ENCODE measurements at regions not wholly inside any gene's neighbourhood (a gene's known extent, or its start where the extent isn't known, plus 50 kb on each side); places are given as distances from the start of the nearest gene placed in this dataset.
"Not testable (repeated sequence)": the region's sequence is repeated elsewhere in the genome, so short reads cannot be mapped to it uniquely, and the experiment has no call there.

DNA sequence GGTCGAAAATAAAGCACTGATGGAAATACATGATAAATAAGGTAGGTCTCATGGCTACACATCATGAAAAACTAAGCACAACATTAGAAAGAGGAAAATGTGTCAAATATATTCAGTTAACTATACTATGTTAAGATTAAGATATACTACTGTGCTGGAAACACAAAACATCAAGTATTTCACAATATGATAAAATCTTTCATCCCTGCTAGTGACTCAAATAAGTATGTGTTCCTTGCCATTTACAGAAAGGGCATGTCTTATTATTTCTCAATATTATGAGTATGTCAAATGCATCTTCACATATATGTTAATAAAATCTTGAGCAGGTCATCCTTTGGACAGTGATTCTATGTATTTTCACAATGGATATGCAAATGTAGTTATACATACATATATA, 1260.1 kb upstream of the ADGRL2 start:
- Histone ChIP-seq H2AFZ (ENCODE audit: insufficient read depth, low read depth, low read length, poor library complexity, severe bottlenecking) (no peak overlapping the region), H3K36me3 (replicated peaks in 1 of 2; ENCODE audit: control insufficient read depth in 1 of 2, insufficient read depth in 2 of 2, low read length in 2 of 2) (no peaks in the 10 kb centered on the region), H3K9ac (ENCODE audit: insufficient read depth, low read length, poor library complexity, severe bottlenecking) (no peak overlapping the region), H3K27me3 (ENCODE audit: control insufficient read depth in 2 of 2, insufficient read depth in 2 of 2, low read length in 2 of 2) (no peaks in the 10 kb centered on the region), H3K27ac (ENCODE audit: low read depth in 1 of 2, low read length in 2 of 2) (no peak overlapping the region), H4K20me1 (ENCODE audit: insufficient read depth, low read length) (no peaks in the 10 kb centered on the region), H3K79me2 (ENCODE audit: insufficient read depth, low read length) (no peaks in the 10 kb centered on the region), H3K9me3 (replicated peaks in 1 of 2; ENCODE audit: control insufficient read depth in 1 of 2, insufficient read depth in 1 of 2, low read length in 2 of 2) (peaks cover 0 to 8% of the 10 kb centered on the region in 2 donors), H3K4me1 (ENCODE audit: control insufficient read depth in 1 of 2, insufficient read depth in 2 of 2, low read length in 2 of 2) (no peaks in the 10 kb centered on the region), H3K4me3 (replicated peaks in 1 of 3; ENCODE audit: low read depth in 2 of 3, low read length in 3 of 3) (no peak overlapping the region), H3K4me2 (replicated peaks; ENCODE audit: extremely low read depth, low read length, poor library complexity, severe bottlenecking) (no peak overlapping the region)
- H3K36me3 Mint-ChIP-seq = no peaks in the 10 kb centered on the region
- H3K27me3 Mint-ChIP-seq (ENCODE audit: low read depth in 3 of 3) = no peaks in the 10 kb centered on the region
- H3K4me1 Mint-ChIP-seq = no peaks in the 10 kb centered on the region
- H3K27ac Mint-ChIP-seq = no peak overlapping the region
- intact Hi-C loops (cut with micrococcal nuclease) = no loop called here
- H3K9me3 Mint-ChIP-seq = peaks cover 2 to 9% (median 6%) of the 10 kb centered on the region in 7 donors
- WGBS (ENCODE audit: insufficient coverage) = no CpG with 5 or more reads among the region's 1 CpG
- no peak overlapping the region for H3K4me3 Mint-ChIP-seq
- no peak for DNase-seq
- TF ChIP-seq, protein P1, sequence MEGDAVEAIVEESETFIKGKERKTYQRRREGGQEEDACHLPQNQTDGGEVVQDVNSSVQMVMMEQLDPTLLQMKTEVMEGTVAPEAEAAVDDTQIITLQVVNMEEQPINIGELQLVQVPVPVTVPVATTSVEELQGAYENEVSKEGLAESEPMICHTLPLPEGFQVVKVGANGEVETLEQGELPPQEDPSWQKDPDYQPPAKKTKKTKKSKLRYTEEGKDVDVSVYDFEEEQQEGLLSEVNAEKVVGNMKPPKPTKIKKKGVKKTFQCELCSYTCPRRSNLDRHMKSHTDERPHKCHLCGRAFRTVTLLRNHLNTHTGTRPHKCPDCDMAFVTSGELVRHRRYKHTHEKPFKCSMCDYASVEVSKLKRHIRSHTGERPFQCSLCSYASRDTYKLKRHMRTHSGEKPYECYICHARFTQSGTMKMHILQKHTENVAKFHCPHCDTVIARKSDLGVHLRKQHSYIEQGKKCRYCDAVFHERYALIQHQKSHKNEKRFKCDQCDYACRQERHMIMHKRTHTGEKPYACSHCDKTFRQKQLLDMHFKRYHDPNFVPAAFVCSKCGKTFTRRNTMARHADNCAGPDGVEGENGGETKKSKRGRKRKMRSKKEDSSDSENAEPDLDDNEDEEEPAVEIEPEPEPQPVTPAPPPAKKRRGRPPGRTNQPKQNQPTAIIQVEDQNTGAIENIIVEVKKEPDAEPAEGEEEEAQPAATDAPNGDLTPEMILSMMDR (IDR thresholded peaks at IDR 0.05) = no peak

DNA sequence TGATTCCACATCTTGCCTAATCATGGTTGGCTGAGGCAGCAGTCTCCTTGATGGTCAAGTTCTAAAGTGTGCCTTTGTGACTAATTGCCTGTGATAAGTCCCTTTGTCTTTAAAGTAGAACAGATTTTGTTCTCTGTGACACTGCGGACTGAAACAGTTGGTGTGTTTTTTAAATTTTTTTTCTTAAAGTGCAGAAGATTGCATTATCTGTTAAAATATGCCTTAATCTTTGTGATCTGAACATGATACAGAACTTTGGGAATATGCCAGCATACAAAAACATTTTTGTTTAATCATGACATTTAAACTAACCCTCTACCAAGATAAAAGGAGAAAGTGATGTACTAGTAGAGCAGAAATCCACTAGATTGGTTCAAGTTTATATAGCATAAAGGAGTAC, 1260.6 kb upstream of the ADGRL2 start:
- Histone ChIP-seq H3K9me3 (replicated peaks in 1 of 2; ENCODE audit: control insufficient read depth in 1 of 2, insufficient read depth in 1 of 2, low read length in 2 of 2) (peaks cover 0 to 8% of the 10 kb centered on the region in 2 donors), H3K27ac (ENCODE audit: low read depth in 1 of 2, low read length in 2 of 2) (no peak overlapping the region), H3K36me3 (replicated peaks in 1 of 2; ENCODE audit: control insufficient read depth in 1 of 2, insufficient read depth in 2 of 2, low read length in 2 of 2) (no peaks in the 10 kb centered on the region), H4K20me1 (ENCODE audit: insufficient read depth, low read length) (no peaks in the 10 kb centered on the region), H3K4me3 (replicated peaks in 1 of 3; ENCODE audit: low read depth in 2 of 3, low read length in 3 of 3) (no peak overlapping the region), H2AFZ (ENCODE audit: insufficient read depth, low read depth, low read length, poor library complexity, severe bottlenecking) (no peak overlapping the region), H3K4me2 (replicated peaks; ENCODE audit: extremely low read depth, low read length, poor library complexity, severe bottlenecking) (no peak overlapping the region), H3K4me1 (ENCODE audit: control insufficient read depth in 1 of 2, insufficient read depth in 2 of 2, low read length in 2 of 2) (no peaks in the 10 kb centered on the region), H3K9ac (ENCODE audit: insufficient read depth, low read length, poor library complexity, severe bottlenecking) (no peak overlapping the region), H3K79me2 (ENCODE audit: insufficient read depth, low read length) (no peaks in the 10 kb centered on the region), H3K27me3 (ENCODE audit: control insufficient read depth in 2 of 2, insufficient read depth in 2 of 2, low read length in 2 of 2) (no peaks in the 10 kb centered on the region)
- Mint-ChIP-seq H3K9me3 (peaks cover 2 to 9% (median 6%) of the 10 kb centered on the region in 7 donors), H3K4me3 (no peak overlapping the region), H3K27ac (no peak overlapping the region), H3K4me1 (no peaks in the 10 kb centered on the region), H3K27me3 (ENCODE audit: low read depth in 3 of 3) (no peaks in the 10 kb centered on the region), H3K36me3 (no peaks in the 10 kb centered on the region)
- no peak for DNase-seq
- WGBS (ENCODE audit: insufficient coverage) = no CpG with 5 or more reads among the region's 1 CpG
- TF ChIP-seq, protein P1 (IDR thresholded peaks at IDR 0.05) = no peak
- intact Hi-C loops (cut with micrococcal nuclease) = no loop called here

DNA sequence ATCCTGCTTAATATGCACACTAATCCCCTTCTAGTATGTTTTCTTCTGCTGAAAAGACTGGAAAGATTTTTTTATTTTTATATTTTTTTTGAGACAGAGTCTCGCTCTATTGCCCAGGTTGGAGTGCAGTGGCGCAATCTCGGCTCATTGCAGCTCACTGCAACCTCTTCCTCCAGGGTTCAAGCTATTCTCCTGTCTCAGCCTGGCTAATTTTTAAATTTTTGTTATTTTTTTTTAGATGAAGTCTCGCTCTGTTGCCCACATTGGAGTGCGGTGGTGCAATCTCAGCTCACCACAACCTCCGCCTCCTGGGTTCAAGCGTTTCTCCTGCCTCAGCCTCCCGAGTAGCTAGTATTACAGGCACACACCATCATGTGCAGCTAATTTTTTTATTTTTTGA, 1261.4 kb upstream of the ADGRL2 start:
- H3K4me1 Mint-ChIP-seq; H2AFZ ChIP-seq (ENCODE audit: insufficient read depth, low read depth, low read length, poor library complexity, severe bottlenecking); H3K79me2 ChIP-seq (ENCODE audit: insufficient read depth, low read length); H3K27ac ChIP-seq (ENCODE audit: low read depth in 1 of 2, low read length in 2 of 2); H3K9me3 Mint-ChIP-seq; H3K4me1 ChIP-seq (ENCODE audit: control insufficient read depth in 1 of 2, insufficient read depth in 2 of 2, low read length in 2 of 2); H3K27me3 ChIP-seq (ENCODE audit: control insufficient read depth in 2 of 2, insufficient read depth in 2 of 2, low read length in 2 of 2); H3K27me3 Mint-ChIP-seq (ENCODE audit: low read depth in 3 of 3); H3K9me3 ChIP-seq (replicated peaks in 1 of 2; ENCODE audit: control insufficient read depth in 1 of 2, insufficient read depth in 1 of 2, low read length in 2 of 2); H3K9ac ChIP-seq (ENCODE audit: insufficient read depth, low read length, poor library complexity, severe bottlenecking); H3K4me3 ChIP-seq (replicated peaks in 1 of 3; ENCODE audit: low read depth in 2 of 3, low read length in 3 of 3); intact Hi-C loops (cut with micrococcal nuclease); H3K36me3 ChIP-seq (replicated peaks in 1 of 2; ENCODE audit: control insufficient read depth in 1 of 2, insufficient read depth in 2 of 2, low read length in 2 of 2); DNase-seq; H4K20me1 ChIP-seq (ENCODE audit: insufficient read depth, low read length); H3K36me3 Mint-ChIP-seq; H3K4me3 Mint-ChIP-seq; H3K4me2 ChIP-seq (replicated peaks; ENCODE audit: extremely low read depth, low read length, poor library complexity, severe bottlenecking): not testable (repeated sequence)
- H3K27ac Mint-ChIP-seq = peak overlapping the region in 2 of 7 donors; percentile 38 to 66
- no CpG with 5 or more reads among the region's 8 CpGs for WGBS (ENCODE audit: insufficient coverage)
